ENCODE measurements at regions not wholly inside any gene's neighbourhood (a gene's known extent, or its start where the extent isn't known, plus 50 kb on each side); places are given as distances from the start of the nearest gene placed in this dataset.
"Not testable (repeated sequence)": the region's sequence is repeated elsewhere in the genome, so short reads cannot be mapped to it uniquely, and the experiment has no call there.

GRCh38 chr11:26859416-26859815 is 134.5 kb upstream of the FIBIN start:
- no peak for TF ChIP-seq CTCF (IDR thresholded peaks at IDR 0.05)
- Histone ChIP-seq H3K27ac (no peak overlapping the region), H3K4me3 (no peak overlapping the region)
- DNase-seq (ENCODE audit: low spot score): no peak

- no peak overlapping the region for H3K4me3 ChIP-seq
- H3K27ac ChIP-seq: no peak overlapping the region
- TF ChIP-seq CTCF (IDR thresholded peaks at IDR 0.05): no peak
- DNase-seq (ENCODE audit: low spot score): no peak
These were observed 133.7 kb upstream of the FIBIN start for GRCh38 chr11:26860091-26860780.

GRCh38 chr11:26860895-26861294 is 133.0 kb upstream of the FIBIN start:
- no peak for TF ChIP-seq CTCF (IDR thresholded peaks at IDR 0.05)
- no peak for DNase-seq (ENCODE audit: low spot score)
- no peak overlapping the region for H3K27ac ChIP-seq
- no peak overlapping the region for H3K4me3 ChIP-seq

- no peak overlapping the region for H3K4me3 ChIP-seq
- no peak overlapping the region for H3K27ac ChIP-seq
- DNase-seq (ENCODE audit: low spot score): no peak
- no peak for TF ChIP-seq CTCF (IDR thresholded peaks at IDR 0.05)
These were observed 131.1 kb upstream of the FIBIN start for GRCh38 chr11:26862801-26863200.

- Histone ChIP-seq H3K27ac (no peak overlapping the region), H3K4me3 (no peak overlapping the region)
- DNase-seq (ENCODE audit: low spot score): no peak
- no peak for TF ChIP-seq CTCF (IDR thresholded peaks at IDR 0.05)
These were observed 128.2 kb upstream of the FIBIN start for GRCh38 chr11:26865703-26866102.

GRCh38 chr11:26867286-26867685 is 126.6 kb upstream of the FIBIN start:
- Histone ChIP-seq H3K27ac (no peak overlapping the region), H3K4me3 (no peak overlapping the region)
- no peak for DNase-seq (ENCODE audit: low spot score)
- TF ChIP-seq CTCF (IDR thresholded peaks at IDR 0.05): no peak

GRCh38 chr11:26878959-26879581 is 114.8 kb upstream of the FIBIN start:
- TF ChIP-seq CTCF (IDR thresholded peaks at IDR 0.05): no peak
- no peak overlapping the region for H3K27ac ChIP-seq
- DNase-seq (ENCODE audit: low spot score): no peak
- no peak overlapping the region for H3K4me3 ChIP-seq

- DNase-seq (ENCODE audit: low spot score); H3K4me3 ChIP-seq; H3K27ac ChIP-seq: not testable (repeated sequence)
These were observed 111.5 kb upstream of the FIBIN start for GRCh38 chr11:26882363-26882880.
